ENCODE measurements at regions not wholly inside any gene's neighbourhood (a gene's known extent, or its start where the extent isn't known, plus 50 kb on each side); places are given as distances from the start of the nearest gene placed in this dataset.

DNA sequence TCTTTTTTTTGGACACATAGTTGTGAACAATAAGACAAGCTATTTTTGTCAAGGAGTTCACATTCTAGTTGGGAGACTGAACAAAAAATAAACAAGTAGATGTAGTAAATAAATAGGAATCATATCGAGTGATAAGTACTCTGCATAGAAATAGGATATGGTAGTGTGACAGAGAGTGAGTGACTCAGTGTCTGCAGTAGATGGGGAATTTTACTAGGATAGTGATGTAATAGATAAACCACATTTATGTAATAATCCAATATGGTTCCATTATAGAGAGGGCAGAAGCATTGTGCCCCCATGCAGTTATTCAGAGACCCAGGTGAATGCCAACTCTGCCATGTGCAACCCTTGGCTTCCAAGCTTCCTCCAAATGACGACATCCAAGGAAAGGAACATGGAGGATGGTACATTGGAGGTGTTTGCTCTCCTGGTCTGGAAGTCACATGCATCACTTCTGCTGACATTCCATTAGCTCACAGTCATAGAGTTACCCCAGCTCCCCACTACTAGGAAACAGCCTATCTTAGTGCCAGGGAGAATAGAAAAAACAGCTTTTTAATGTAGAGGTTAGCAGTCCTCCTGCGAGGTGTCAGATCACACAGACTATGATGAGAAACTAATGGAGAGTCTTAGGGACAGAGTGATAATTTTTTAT is 595.4 kb downstream of the NYAP2 start:
- TF ChIP-seq, protein P1, sequence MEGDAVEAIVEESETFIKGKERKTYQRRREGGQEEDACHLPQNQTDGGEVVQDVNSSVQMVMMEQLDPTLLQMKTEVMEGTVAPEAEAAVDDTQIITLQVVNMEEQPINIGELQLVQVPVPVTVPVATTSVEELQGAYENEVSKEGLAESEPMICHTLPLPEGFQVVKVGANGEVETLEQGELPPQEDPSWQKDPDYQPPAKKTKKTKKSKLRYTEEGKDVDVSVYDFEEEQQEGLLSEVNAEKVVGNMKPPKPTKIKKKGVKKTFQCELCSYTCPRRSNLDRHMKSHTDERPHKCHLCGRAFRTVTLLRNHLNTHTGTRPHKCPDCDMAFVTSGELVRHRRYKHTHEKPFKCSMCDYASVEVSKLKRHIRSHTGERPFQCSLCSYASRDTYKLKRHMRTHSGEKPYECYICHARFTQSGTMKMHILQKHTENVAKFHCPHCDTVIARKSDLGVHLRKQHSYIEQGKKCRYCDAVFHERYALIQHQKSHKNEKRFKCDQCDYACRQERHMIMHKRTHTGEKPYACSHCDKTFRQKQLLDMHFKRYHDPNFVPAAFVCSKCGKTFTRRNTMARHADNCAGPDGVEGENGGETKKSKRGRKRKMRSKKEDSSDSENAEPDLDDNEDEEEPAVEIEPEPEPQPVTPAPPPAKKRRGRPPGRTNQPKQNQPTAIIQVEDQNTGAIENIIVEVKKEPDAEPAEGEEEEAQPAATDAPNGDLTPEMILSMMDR (IDR thresholded peaks at IDR 0.05; ENCODE audit: borderline replicate concordance, extremely low read depth, insufficient read depth), result no peak
- H3K27ac ChIP-seq (ENCODE audit: low read depth in 2 of 2, low read length in 2 of 2), result no peak overlapping the region
- FAIRE-seq, result no peak
- no peaks in the 10 kb centered on the region for H3K27me3 ChIP-seq (ENCODE audit: control insufficient read depth, insufficient read depth, low read length)
- H3K9ac ChIP-seq (ENCODE audit: low read length in 3 of 3), result no peak overlapping the region
- no peak for DNase-seq
- intact Hi-C loops (cut with DNase I), result no loop called here
- no peaks in the 10 kb centered on the region for H3K9me3 ChIP-seq (ENCODE audit: control insufficient read depth in 2 of 3, insufficient read depth in 1 of 3, low read length in 3 of 3)
- H3K36me3 ChIP-seq (ENCODE audit: control insufficient read depth in 2 of 3, insufficient read depth in 3 of 3, low read length in 3 of 3), result no peaks in the 10 kb centered on the region
- H3K4me1 ChIP-seq (ENCODE audit: control insufficient read depth in 2 of 3, insufficient read depth in 2 of 3, low read depth in 1 of 3, low read length in 3 of 3), result no peaks in the 10 kb centered on the region
- H3K4me3 ChIP-seq (ENCODE audit: low read length in 3 of 3), result no peak overlapping the region

DNA sequence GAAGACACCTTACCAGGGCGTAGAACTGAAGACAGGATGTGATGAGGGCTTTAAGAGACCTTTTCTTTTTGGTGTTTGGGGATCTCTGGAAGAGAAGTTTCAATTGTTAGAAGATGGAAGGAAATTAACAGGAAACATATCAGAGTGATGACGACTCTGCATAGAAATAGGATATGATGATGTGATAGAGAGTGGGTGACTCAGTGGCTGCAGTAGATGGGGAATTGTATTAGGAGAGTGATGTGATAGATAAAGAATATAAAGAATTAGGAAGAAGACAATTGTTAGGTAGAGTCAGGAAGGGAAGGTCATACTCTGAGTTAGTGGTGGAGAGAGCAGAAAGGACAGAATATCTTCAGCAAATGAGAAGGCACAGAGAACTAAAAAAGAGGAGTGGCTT is 593.9 kb downstream of the NYAP2 start:
- H3K9me3 ChIP-seq (ENCODE audit: control insufficient read depth in 2 of 3, insufficient read depth in 1 of 3, low read length in 3 of 3), result no peaks in the 10 kb centered on the region
- H3K27ac ChIP-seq (ENCODE audit: low read depth in 2 of 2, low read length in 2 of 2), result no peak overlapping the region
- no peak for FAIRE-seq
- DNase-seq, result no peak
- no peaks in the 10 kb centered on the region for H3K4me1 ChIP-seq (ENCODE audit: control insufficient read depth in 2 of 3, insufficient read depth in 2 of 3, low read depth in 1 of 3, low read length in 3 of 3)
- H3K27me3 ChIP-seq (ENCODE audit: control insufficient read depth, insufficient read depth, low read length), result no peaks in the 10 kb centered on the region
- no peaks in the 10 kb centered on the region for H3K36me3 ChIP-seq (ENCODE audit: control insufficient read depth in 2 of 3, insufficient read depth in 3 of 3, low read length in 3 of 3)
- no peak overlapping the region for H3K4me3 ChIP-seq (ENCODE audit: low read length in 3 of 3)
- intact Hi-C loops (cut with DNase I), result no loop called here
- TF ChIP-seq, protein P1 (IDR thresholded peaks at IDR 0.05; ENCODE audit: borderline replicate concordance, extremely low read depth, insufficient read depth), result no peak
- no peak overlapping the region for H3K9ac ChIP-seq (ENCODE audit: low read length in 3 of 3)

DNA sequence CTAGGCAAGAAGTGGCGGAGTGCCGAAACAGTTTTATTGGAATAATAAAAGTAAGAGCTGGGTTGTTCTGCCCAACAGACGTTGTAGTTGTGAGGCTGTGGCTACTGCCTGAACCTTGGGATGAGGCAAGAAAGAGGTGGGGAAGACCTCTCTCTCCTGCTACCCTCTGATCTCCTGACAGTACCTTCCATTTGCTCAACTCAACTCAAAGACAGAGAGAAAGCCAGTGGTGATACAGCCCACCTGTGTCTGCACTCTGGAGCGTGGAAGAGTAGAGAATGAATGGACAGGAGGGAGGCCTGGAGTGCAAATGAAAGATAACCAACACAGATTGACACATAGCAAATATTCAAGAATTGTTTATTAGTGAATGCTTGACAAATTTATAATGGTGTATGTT is 590.3 kb downstream of the NYAP2 start:
- FAIRE-seq, result no peak
- no peaks in the 10 kb centered on the region for H3K27me3 ChIP-seq (ENCODE audit: control insufficient read depth, insufficient read depth, low read length)
- H3K4me3 ChIP-seq (ENCODE audit: low read length in 3 of 3), result no peak overlapping the region
- H3K9ac ChIP-seq (ENCODE audit: low read length in 3 of 3), result no peak overlapping the region
- no peaks in the 10 kb centered on the region for H3K9me3 ChIP-seq (ENCODE audit: control insufficient read depth in 2 of 3, insufficient read depth in 1 of 3, low read length in 3 of 3)
- DNase-seq, result no peak
- TF ChIP-seq, protein P1 (IDR thresholded peaks at IDR 0.05; ENCODE audit: borderline replicate concordance, extremely low read depth, insufficient read depth), result no peak
- H3K36me3 ChIP-seq (ENCODE audit: control insufficient read depth in 2 of 3, insufficient read depth in 3 of 3, low read length in 3 of 3), result no peaks in the 10 kb centered on the region
- no peaks in the 10 kb centered on the region for H3K4me1 ChIP-seq (ENCODE audit: control insufficient read depth in 2 of 3, insufficient read depth in 2 of 3, low read depth in 1 of 3, low read length in 3 of 3)
- H3K27ac ChIP-seq (ENCODE audit: low read depth in 2 of 2, low read length in 2 of 2), result no peak overlapping the region
- intact Hi-C loops (cut with DNase I), result no loop called here

DNA sequence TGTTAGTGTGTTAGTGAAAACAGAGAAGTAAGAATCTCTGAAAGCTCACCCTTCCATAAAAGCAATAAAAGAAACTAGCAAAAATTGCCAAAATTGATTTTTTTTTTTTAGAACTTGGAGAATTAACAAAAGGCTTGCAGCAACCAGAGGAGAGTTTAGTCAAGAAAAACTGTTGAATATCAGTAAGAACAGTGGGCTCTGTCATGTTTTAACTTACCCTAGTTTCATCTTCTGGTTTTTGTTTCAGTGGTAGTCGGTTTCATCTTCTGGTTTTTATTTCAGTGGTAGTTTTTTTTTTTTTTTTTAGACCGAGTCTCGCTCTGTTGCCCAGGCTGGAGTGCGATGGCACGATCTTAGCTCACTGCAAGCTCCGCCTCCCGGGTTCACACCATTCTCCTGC is 580.9 kb downstream of the NYAP2 start:
- H3K27ac ChIP-seq (ENCODE audit: low read depth in 2 of 2, low read length in 2 of 2), result no peak overlapping the region
- H3K27me3 ChIP-seq (ENCODE audit: control insufficient read depth, insufficient read depth, low read length), result no peaks in the 10 kb centered on the region
- no peak overlapping the region for H3K9ac ChIP-seq (ENCODE audit: low read length in 3 of 3)
- intact Hi-C loops (cut with DNase I), result no loop called here
- FAIRE-seq (no peak), DNase-seq (no peak)
- TF ChIP-seq, protein P1 (IDR thresholded peaks at IDR 0.05; ENCODE audit: borderline replicate concordance, extremely low read depth, insufficient read depth), result no peak
- no peak overlapping the region for H3K4me3 ChIP-seq (ENCODE audit: low read length in 3 of 3)
- no peaks in the 10 kb centered on the region for H3K36me3 ChIP-seq (ENCODE audit: control insufficient read depth in 2 of 3, insufficient read depth in 3 of 3, low read length in 3 of 3)
- H3K9me3 ChIP-seq (ENCODE audit: control insufficient read depth in 2 of 3, insufficient read depth in 1 of 3, low read length in 3 of 3), result peaks cover 0 to 4% (median 0%) of the 10 kb centered on the region in 3 donors
- no peaks in the 10 kb centered on the region for H3K4me1 ChIP-seq (ENCODE audit: control insufficient read depth in 2 of 3, insufficient read depth in 2 of 3, low read depth in 1 of 3, low read length in 3 of 3)
